H1 (cell line): ENCODE measurements at regions not wholly inside any gene's neighbourhood (a gene's known extent, or its start where the extent isn't known, plus 50 kb on each side); places are given as distances from the start of the nearest gene placed in this dataset.

Source experiments
- BRCA1 ChIP-seq: IDR thresholded peaks from 2 replicates; pipeline ENCODE4 v1.6.1; 2012; ENCODE audit warnings: low read depth, low read length, improper control_type of control experiment
- CEBPB ChIP-seq: IDR thresholded peaks from 2 replicates; pipeline ENCODE4 v1.6.1; 2012; ENCODE audit warnings: low read depth, low read length
- RAD21 ChIP-seq, 2 experiments: IDR thresholded peaks in 1 of 2; conservative IDR thresholded peaks in 1 of 2; 2 replicates each; pipeline ENCODE4 v1.6.1; 2011; ENCODE audit warnings: low read depth in 2 of 2, low read length in 2 of 2, improper control_type of control experiment in 1 of 2, inconsistent platforms in 1 of 2, mild to moderate bottlenecking in 1 of 2, moderate library complexity in 1 of 2

DNA sequence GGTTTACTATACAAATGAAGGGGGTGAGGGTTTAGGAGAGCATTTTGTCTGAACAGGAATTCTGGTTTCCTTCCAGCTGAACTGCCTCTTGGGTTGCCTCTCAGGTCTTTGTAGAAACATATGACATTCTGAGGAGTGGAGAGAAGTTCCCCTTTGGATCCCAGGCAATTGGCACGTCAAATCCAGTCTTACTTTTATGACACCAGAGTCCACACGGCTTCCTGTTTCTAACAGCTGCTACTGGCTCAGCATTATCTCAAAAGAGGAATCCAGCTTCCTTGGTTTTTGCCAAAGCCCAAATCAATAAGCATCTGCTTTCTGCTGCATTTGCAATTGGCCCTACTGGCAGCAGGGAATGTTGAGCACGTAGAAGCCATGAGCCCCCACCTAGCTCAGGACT lies 97.6 kb upstream of the FAM20A start (continued):
- TF ChIP-seq RAD21 (IDR thresholded peaks at IDR 0.05 in 1 of 2, conservative IDR thresholded peaks at IDR 0.05 in 1 of 2; ENCODE audit: low read depth in 2 of 2, low read length in 2 of 2) (no peak), BRCA1 (no peak), CEBPB (no peak)
- TF ChIP-seq, all 59 proteins: peak for 0
